ENCODE measurements at regions not wholly inside any gene's neighbourhood (a gene's known extent, or its start where the extent isn't known, plus 50 kb on each side); places are given as distances from the start of the nearest gene placed in this dataset.
A peak's percentile ranks its signal among the peaks of the same experiment; 100 is the strongest.
"Not testable (repeated sequence)": the region's sequence is repeated elsewhere in the genome, so short reads cannot be mapped to it uniquely, and the experiment has no call there.

GRCh38 chr22:10526079-10526478 lies 5001.9 kb upstream of the OR11H1 start:
- H3K4me1 ChIP-seq; intact Hi-C loops (cut with DNase I); H3K36me3 ChIP-seq; ATAC-seq; H3K9me3 ChIP-seq; H3K4me3 ChIP-seq; DNase-seq; H3K27me3 ChIP-seq (ENCODE audit: low read depth); H3K27ac ChIP-seq: not testable (repeated sequence)

GRCh38 chr22:10531141-10531540 lies 4996.9 kb upstream of the OR11H1 start:
- H3K27me3 ChIP-seq (ENCODE audit: low read depth); DNase-seq; ATAC-seq; intact Hi-C loops (cut with DNase I); H3K4me3 ChIP-seq; H3K36me3 ChIP-seq; H3K4me1 ChIP-seq; H3K27ac ChIP-seq; H3K9me3 ChIP-seq: not testable (repeated sequence)

GRCh38 chr22:10572531-10572930 lies 4955.5 kb upstream of the OR11H1 start:
- H3K4me3 ChIP-seq; H3K4me1 ChIP-seq; ATAC-seq; DNase-seq; H3K36me3 ChIP-seq; H3K9me3 ChIP-seq; intact Hi-C loops (cut with DNase I); H3K27me3 ChIP-seq (ENCODE audit: low read depth); H3K27ac ChIP-seq: not testable (repeated sequence)

GRCh38 chr22:10601071-10601470 lies 4926.9 kb upstream of the OR11H1 start:
- H3K27me3 ChIP-seq (ENCODE audit: low read depth); ATAC-seq; H3K4me3 ChIP-seq; H3K4me1 ChIP-seq; DNase-seq; H3K9me3 ChIP-seq; H3K27ac ChIP-seq; intact Hi-C loops (cut with DNase I); H3K36me3 ChIP-seq: not testable (repeated sequence)

GRCh38 chr22:10631961-10632360 lies 4896.0 kb upstream of the OR11H1 start:
- H3K4me3 ChIP-seq; DNase-seq; H3K36me3 ChIP-seq; H3K4me1 ChIP-seq; H3K27me3 ChIP-seq (ENCODE audit: low read depth); ATAC-seq; H3K27ac ChIP-seq; intact Hi-C loops (cut with DNase I); H3K9me3 ChIP-seq: not testable (repeated sequence)

GRCh38 chr22:10635341-10635740 lies 4892.7 kb upstream of the OR11H1 start:
- H3K27ac ChIP-seq; DNase-seq; intact Hi-C loops (cut with DNase I); H3K4me3 ChIP-seq; H3K27me3 ChIP-seq (ENCODE audit: low read depth); ATAC-seq; H3K36me3 ChIP-seq; H3K4me1 ChIP-seq; H3K9me3 ChIP-seq: not testable (repeated sequence)

- H3K27ac ChIP-seq; H3K9me3 ChIP-seq; ATAC-seq; intact Hi-C loops (cut with DNase I); H3K4me1 ChIP-seq; H3K27me3 ChIP-seq (ENCODE audit: low read depth); H3K4me3 ChIP-seq; DNase-seq; H3K36me3 ChIP-seq: not testable (repeated sequence)
Measured at GRCh38 chr22:10662818-10663217, 4865.2 kb upstream of the OR11H1 start.

- H3K4me1 ChIP-seq; ATAC-seq; DNase-seq; H3K27ac ChIP-seq; H3K4me3 ChIP-seq; intact Hi-C loops (cut with DNase I); H3K36me3 ChIP-seq; H3K9me3 ChIP-seq; H3K27me3 ChIP-seq (ENCODE audit: low read depth): not testable (repeated sequence)
Measured at GRCh38 chr22:10673065-10673464, 4854.9 kb upstream of the OR11H1 start.

- ATAC-seq; H3K27ac ChIP-seq; H3K4me1 ChIP-seq; DNase-seq; H3K4me3 ChIP-seq; intact Hi-C loops (cut with DNase I); H3K27me3 ChIP-seq (ENCODE audit: low read depth); H3K9me3 ChIP-seq; H3K36me3 ChIP-seq: not testable (repeated sequence)
Measured at GRCh38 chr22:10678720-10679119, 4849.3 kb upstream of the OR11H1 start.

GRCh38 chr22:10685436-10685835 lies 4842.6 kb upstream of the OR11H1 start:
- H3K4me1 ChIP-seq; H3K9me3 ChIP-seq; H3K4me3 ChIP-seq; ATAC-seq; H3K27me3 ChIP-seq (ENCODE audit: low read depth); H3K27ac ChIP-seq; H3K36me3 ChIP-seq; DNase-seq; intact Hi-C loops (cut with DNase I): not testable (repeated sequence)

GRCh38 chr22:10687256-10687655 lies 4840.7 kb upstream of the OR11H1 start:
- intact Hi-C loops (cut with DNase I), result not testable (repeated sequence)

GRCh38 chr22:10698836-10699235 lies 4829.2 kb upstream of the OR11H1 start:
- H3K4me1 ChIP-seq; DNase-seq; H3K27me3 ChIP-seq (ENCODE audit: low read depth); ATAC-seq; H3K27ac ChIP-seq; intact Hi-C loops (cut with DNase I); H3K36me3 ChIP-seq; H3K4me3 ChIP-seq; H3K9me3 ChIP-seq: not testable (repeated sequence)

More at GRCh38 chr22:10687256-10687655, 4840.7 kb upstream of the OR11H1 start:
- ATAC-seq; H3K4me1 ChIP-seq; H3K36me3 ChIP-seq; H3K27ac ChIP-seq; H3K4me3 ChIP-seq; H3K9me3 ChIP-seq; H3K27me3 ChIP-seq (ENCODE audit: low read depth): not testable (repeated sequence)
- peak; percentile 32 for DNase-seq

GRCh38 chr22:10699301-10700097 lies 4828.5 kb upstream of the OR11H1 start:
- H3K36me3 ChIP-seq; H3K4me3 ChIP-seq; H3K4me1 ChIP-seq; H3K9me3 ChIP-seq; H3K27me3 ChIP-seq (ENCODE audit: low read depth); H3K27ac ChIP-seq; ATAC-seq; intact Hi-C loops (cut with DNase I): not testable (repeated sequence)
- DNase-seq, result peak; percentile 15

- intact Hi-C loops (cut with DNase I); H3K4me3 ChIP-seq; H3K36me3 ChIP-seq; H3K4me1 ChIP-seq; H3K9me3 ChIP-seq; H3K27me3 ChIP-seq (ENCODE audit: low read depth); DNase-seq; H3K27ac ChIP-seq: not testable (repeated sequence)
- ATAC-seq, result peak; percentile 30 to 51
Measured at GRCh38 chr22:10708175-10708574, 4819.8 kb upstream of the OR11H1 start.

Measured in lower lobe of right lung (tissue), 2 donors.